K562 (cell line): ENCODE measurements at regions not wholly inside any gene's neighbourhood (a gene's known extent, or its start where the extent isn't known, plus 50 kb on each side); places are given as distances from the start of the nearest gene placed in this dataset.

Experiments used
- ATAC-seq: fragments of 200-7000 bp; cut with Tn5 transposase; 3 replicates; pipeline ENCODE4 v1.9.1; 2020; ENCODE audit warnings: moderate library complexity
- BruUV-seq: library from RNA; stranded (reverse); fragments of 400-500 nt; replicated peaks from 2 replicates; lab custom pipeline; 2021; lab: Mats Ljungman, UMichigan
- CTCF ChIA-PET: fragments of 300-600 bp; formaldehyde crosslinking; extraction: SDS; loops from one replicate; lab custom pipeline; 2021; ENCODE audit warnings: low intra/inter-chr PET ratio; lab: Yijun Ruan, JAX
- POLR2A ChIA-PET: fragments of 300-600, 350-650 bp; sonication (Branson Sonifier 250); formaldehyde crosslinking; extraction: SDS; loops from one replicate; lab custom pipeline; 2021; ENCODE audit warnings: antibody characterized with exemption, inconsistent platforms; lab: Yijun Ruan, JAX
- DNase-seq, 4 experiments: peaks; one replicate each; pipeline versions ENCODE4 v3.0.0 to v3.0.0-alpha.2; 2011 to 2018; ENCODE audit warnings: low spot score in 3 of 4, mixed read lengths in 3 of 4; ENCODE audit errors: extremely low read depth in 1 of 4
- FAIRE-seq: peaks from 2 replicates; lab custom pipeline; 2011; peaks lifted over from hg19 to GRCh38; lab: Jason Lieb, UNC
- H2AFZ ChIP-seq: 2 replicates; pipeline ENCODE4 v1.6.0; 2011; ENCODE audit warnings: low read depth, low read length, control low read depth, inconsistent platforms
- H3K27ac ChIP-seq: fragments of 200-600 bp; 3 replicates; pipeline ENCODE4 v1.8.0; 2011; ENCODE audit warnings: low read depth, mild to moderate bottlenecking, control low read depth, inconsistent platforms, low read length, moderate library complexity, mixed read lengths; ENCODE audit errors: extremely low read depth
- H3K27me3 ChIP-seq, 2 experiments: fragments of 300-600 bp in 1 of 2; 2 replicates in 1 of 2; 3 replicates in 1 of 2; pipeline versions ENCODE4 v1.6.0 to v1.8.0; 2011; ENCODE audit warnings: inconsistent platforms in 2 of 2, low read length in 2 of 2, mild to moderate bottlenecking in 1 of 2, mixed read lengths in 1 of 2, moderate library complexity in 1 of 2; ENCODE audit not compliant: control insufficient read depth in 2 of 2, insufficient read depth in 2 of 2
- H3K36me3 ChIP-seq: fragments of 300-600 bp; 3 replicates; pipeline ENCODE4 v1.8.0; 2011; ENCODE audit warnings: mild to moderate bottlenecking, low read length, inconsistent platforms; ENCODE audit not compliant: control insufficient read depth, insufficient read depth
- H3K4me1 ChIP-seq, 2 experiments: fragments of 200-600 bp in 1 of 2; replicated peaks in 1 of 2; 2 replicates in 1 of 2; 3 replicates in 1 of 2; pipeline versions ENCODE4 v1.5.1 to v1.8.0; 2011; ENCODE audit warnings: inconsistent platforms in 2 of 2, low read length in 2 of 2, mild to moderate bottlenecking in 1 of 2, mixed read lengths in 1 of 2, moderate library complexity in 1 of 2; ENCODE audit not compliant: control insufficient read depth in 2 of 2, insufficient read depth in 2 of 2
- H3K4me2 ChIP-seq: 2 replicates; pipeline ENCODE4 v1.6.1; 2011; ENCODE audit warnings: low read length, control low read depth, inconsistent platforms, mixed read lengths; ENCODE audit not compliant: insufficient read depth
- H3K4me3 ChIP-seq: fragments of 200-600 bp; sonication (generic), shearing (Covaris generic); 2 replicates; pipeline ENCODE4 v1.5.1; 2016; ENCODE audit warnings: control low read depth, inconsistent platforms
- H3K79me2 ChIP-seq: fragments of 200-600 bp; 3 replicates; pipeline ENCODE4 v1.8.0; 2011; ENCODE audit warnings: low read length, inconsistent platforms; ENCODE audit not compliant: control insufficient read depth, insufficient read depth
- H3K9ac ChIP-seq, 2 experiments: 2 replicates each; pipeline versions ENCODE4 v1.6.0 to v1.6.1; 2011; ENCODE audit warnings: low read depth in 2 of 2, low read length in 2 of 2, control low read depth in 1 of 2, inconsistent platforms in 1 of 2, mild to moderate bottlenecking in 1 of 2, mixed read lengths in 1 of 2; ENCODE audit not compliant: insufficient read depth in 1 of 2
- H3K9me1 ChIP-seq: one replicate; pipeline ENCODE4 v1.6.0; 2011; ENCODE audit warnings: inconsistent platforms, mild to moderate bottlenecking, low read length, moderate library complexity; ENCODE audit not compliant: control insufficient read depth, insufficient read depth
- H3K9me3 ChIP-seq: replicated peaks from 2 replicates; pipeline ENCODE4 v1.5.1; 2011; ENCODE audit warnings: low read depth, low read length, inconsistent platforms; ENCODE audit not compliant: control insufficient read depth, insufficient read depth
- H4K20me1 ChIP-seq: replicated peaks from 2 replicates; pipeline ENCODE4 v1.6.1; 2011; ENCODE audit warnings: low read length, inconsistent platforms, mixed read lengths; ENCODE audit not compliant: control insufficient read depth, insufficient read depth
- CHD4 ChIP-seq: fragments of 200-600 bp; sonication (generic); IDR thresholded peaks from 3 replicates; pipeline ENCODE4 v1.6.1; 2012; ENCODE audit warnings: low read depth, mild to moderate bottlenecking, mixed read lengths, low read length, inconsistent platforms; ENCODE audit not compliant: insufficient read depth, insufficient replicate concordance, poor library complexity, severe bottlenecking
- HMG20B ChIP-seq: fragments of 250-450 bp; sonication (Bioruptor Pico); IDR thresholded peaks from 2 replicates; pipeline ENCODE4 v1.5.0; 2021; ENCODE audit warnings: mild to moderate bottlenecking
- PCBP2 ChIP-seq: fragments of 200-400 bp; formaldehyde crosslinking; IDR thresholded peaks from 2 replicates; pipeline ENCODE4 v1.6.1; 2018; ENCODE audit warnings: low read length, low read depth, mild to moderate bottlenecking, moderate library complexity; ENCODE audit not compliant: poor library complexity, severe bottlenecking
- TRIM28 ChIP-seq: fragments of 450-650 bp; IDR thresholded peaks from 2 replicates; pipeline ENCODE4 v1.6.1; 2017
- ZNF551 ChIP-seq: fragments of 250-450 bp; sonication (Bioruptor Pico); IDR thresholded peaks from 2 replicates; pipeline ENCODE4 v1.5.0; 2021; ENCODE audit warnings: mild to moderate bottlenecking, moderate library complexity
- ZNF780A ChIP-seq: fragments of 250-450 bp; sonication (Bioruptor Pico); IDR thresholded peaks from 2 replicates; pipeline ENCODE4 v1.5.0; 2021; ENCODE audit warnings: mild to moderate bottlenecking
- WGBS: fragments of 100-300 bp; shearing (Covaris generic); methylation state at CpG from one replicate; pipeline ENCODE4 v1.1.6; 2016; ENCODE audit warnings: low coverage, mixed read lengths; ENCODE audit not compliant: insufficient coverage; ENCODE audit errors: missing lambda C conversion rate; 5-methylcytosine and 5-hydroxymethylcytosine counted together
- in situ Hi-C: fragments of 300-500 bp; cut with MboI; formaldehyde crosslinking; loops from 4 replicates; pipeline ENCODE4 v1.15.0; 2018; ENCODE audit warnings: inconsistent platforms, mixed read lengths
- intact Hi-C: fragments of 100-400 bp; cut with micrococcal nuclease; formaldehyde crosslinking; loops from 2 replicates; pipeline ENCODE4 v1.14.2; 2022
- TF ChIP-seq, protein P1 (sequence below): fragments of 250-450 bp; sonication (Bioruptor Pico); IDR thresholded peaks from 2 replicates; pipeline ENCODE4 v1.5.0; 2021

- POLR2A ChIA-PET = interaction anchor here (1.0 kb wide), 1 partner anchor 11 kb away, joined by 3 read pairs; no protein-coding TSS in a partner anchor
- no peak for DNase-seq
- Histone ChIP-seq H3K27ac (no peak overlapping the region), H3K4me1 (no peaks in the 10 kb centered on the region), H3K9ac (no peak overlapping the region), H3K36me3 (no peaks in the 10 kb centered on the region), H3K9me1 (no peaks in the 10 kb centered on the region), H3K79me2 (no peaks in the 10 kb centered on the region), H3K4me3 (no peak overlapping the region)
- WGBS = 0% methylated on average over 5 of the region's 6 CpGs
- no peak for FAIRE-seq
- BruUV-seq = no TSS peak
- TF ChIP-seq ZNF551 (no peak), PCBP2 (no peak), HMG20B (no peak), CHD4 (no peak), TRIM28 (no peak), ZNF780A (CRISPR knock-in tag) (no peak)
- TF ChIP-seq, protein P1, sequence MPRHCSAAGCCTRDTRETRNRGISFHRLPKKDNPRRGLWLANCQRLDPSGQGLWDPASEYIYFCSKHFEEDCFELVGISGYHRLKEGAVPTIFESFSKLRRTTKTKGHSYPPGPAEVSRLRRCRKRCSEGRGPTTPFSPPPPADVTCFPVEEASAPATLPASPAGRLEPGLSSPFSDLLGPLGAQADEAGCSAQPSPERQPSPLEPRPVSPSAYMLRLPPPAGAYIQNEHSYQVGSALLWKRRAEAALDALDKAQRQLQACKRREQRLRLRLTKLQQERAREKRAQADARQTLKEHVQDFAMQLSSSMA (CRISPR knock-in tag) = no peak
- TF ChIP-seq, all 486 proteins: peak for 0
- CTCF ChIA-PET = no interaction called here
- no peak for ATAC-seq
- Histone ChIP-seq H3K4me2 (no peak overlapping the region), H3K27me3 (no peaks in the 10 kb centered on the region), H3K9me3 (no peaks in the 10 kb centered on the region), H4K20me1 (no peaks in the 10 kb centered on the region), H2AFZ (no peak overlapping the region)
- intact Hi-C loops (no loop called here), in situ Hi-C loops (no loop called here)
Measured at GRCh38 chr3:59335338-59335737, 285.5 kb upstream of the CFAP20DC start.
